Esophagus squamous epithelium (tissue), 4 donors: ENCODE measurements at regions not wholly inside any gene's neighbourhood (a gene's known extent, or its start where the extent isn't known, plus 50 kb on each side); places are given as distances from the start of the nearest gene placed in this dataset.

Source experiments
- CTCF ChIP-seq, 6 experiments: fragments of 450-650 bp in 4 of 6; fragments of 200-600 bp in 2 of 6; sonication (generic) in 2 of 6; IDR thresholded peaks; one replicate each; pipeline ENCODE4 v1.5.1; 2016 to 2019; ENCODE audit warnings: antibody characterized with exemption in 6 of 6, mild to moderate bottlenecking in 4 of 6, moderate library complexity in 4 of 6
- POLR2A ChIP-seq, 4 donors: fragments of 450-650 bp; IDR thresholded peaks; one replicate each; pipeline ENCODE4 v1.6.1; 2017; ENCODE audit warnings: antibody characterized with exemption in 4 of 4, mild to moderate bottlenecking in 4 of 4, moderate library complexity in 3 of 4

- no peak for TF ChIP-seq CTCF (IDR thresholded peaks at IDR 0.05)
- no peak for TF ChIP-seq POLR2A (IDR thresholded peaks at IDR 0.05)
These were observed 170.4 kb downstream of the ACTL8 start for GRCh38 chr1:17925290-17926237.
